ENCODE measurements at regions not wholly inside any gene's neighbourhood (a gene's known extent, or its start where the extent isn't known, plus 50 kb on each side); places are given as distances from the start of the nearest gene placed in this dataset.

DNA sequence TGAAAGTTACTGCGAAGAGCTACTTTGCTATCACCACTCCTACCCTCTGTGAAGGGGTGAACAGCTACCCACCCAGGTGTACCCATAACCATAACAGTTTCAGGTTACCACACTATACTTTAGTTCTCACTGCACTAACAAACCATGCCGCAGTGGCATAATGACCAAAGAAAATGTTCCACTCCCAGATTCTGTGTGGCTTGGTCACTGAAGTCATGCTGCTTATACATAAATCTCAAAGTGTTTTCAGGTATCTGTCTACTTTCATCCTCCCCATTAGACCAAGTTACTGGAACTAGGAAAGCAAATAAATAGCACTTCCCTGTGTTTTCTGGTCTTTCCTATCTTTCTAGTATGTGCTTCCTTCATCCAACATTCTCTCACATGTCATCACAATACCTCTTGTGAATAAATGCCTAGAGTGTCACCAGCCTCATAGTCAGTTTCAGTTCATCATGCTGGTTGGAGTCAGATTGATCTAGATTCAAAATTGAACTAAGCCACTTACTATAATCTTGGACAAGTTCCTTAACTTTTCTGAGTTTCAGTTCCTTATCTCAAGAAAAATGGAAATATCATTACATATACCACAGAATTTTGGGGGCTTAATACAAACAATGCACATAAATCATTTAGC lies 293.6 kb downstream of the FSIP2 start:
- Histone ChIP-seq H3K36me3 (ENCODE audit: control insufficient read depth in 4 of 4, insufficient read depth in 3 of 4, low read depth in 1 of 4, low read length in 3 of 4) (no peaks in the 10 kb centered on the region), H3K27me3 (ENCODE audit: control insufficient read depth in 4 of 4, insufficient read depth in 4 of 4, low read length in 3 of 4) (no peaks in the 10 kb centered on the region), H3K4me1 (ENCODE audit: control insufficient read depth in 4 of 4, insufficient read depth in 4 of 4, low read length in 3 of 4) (no peaks in the 10 kb centered on the region), H3K4me3 (ENCODE audit: low read depth in 1 of 3, low read length in 3 of 3) (no peak overlapping the region), H3K27ac (ENCODE audit: low read depth in 1 of 2, low read length in 2 of 2) (no peak overlapping the region), H3K9ac (ENCODE audit: low read depth in 1 of 2, low read length in 2 of 2) (no peak overlapping the region), H3K9me3 (ENCODE audit: control insufficient read depth in 4 of 4, low read length in 3 of 4) (no peaks in the 10 kb centered on the region)
- TF ChIP-seq GABPA (IDR thresholded peaks at IDR 0.05 in 1 of 2, conservative IDR thresholded peaks at IDR 0.05 in 1 of 2) (no peak), JUND (IDR thresholded peaks at IDR 0.05) (no peak), NR2F2 (IDR thresholded peaks at IDR 0.05) (no peak)
- TF ChIP-seq, protein P1, sequence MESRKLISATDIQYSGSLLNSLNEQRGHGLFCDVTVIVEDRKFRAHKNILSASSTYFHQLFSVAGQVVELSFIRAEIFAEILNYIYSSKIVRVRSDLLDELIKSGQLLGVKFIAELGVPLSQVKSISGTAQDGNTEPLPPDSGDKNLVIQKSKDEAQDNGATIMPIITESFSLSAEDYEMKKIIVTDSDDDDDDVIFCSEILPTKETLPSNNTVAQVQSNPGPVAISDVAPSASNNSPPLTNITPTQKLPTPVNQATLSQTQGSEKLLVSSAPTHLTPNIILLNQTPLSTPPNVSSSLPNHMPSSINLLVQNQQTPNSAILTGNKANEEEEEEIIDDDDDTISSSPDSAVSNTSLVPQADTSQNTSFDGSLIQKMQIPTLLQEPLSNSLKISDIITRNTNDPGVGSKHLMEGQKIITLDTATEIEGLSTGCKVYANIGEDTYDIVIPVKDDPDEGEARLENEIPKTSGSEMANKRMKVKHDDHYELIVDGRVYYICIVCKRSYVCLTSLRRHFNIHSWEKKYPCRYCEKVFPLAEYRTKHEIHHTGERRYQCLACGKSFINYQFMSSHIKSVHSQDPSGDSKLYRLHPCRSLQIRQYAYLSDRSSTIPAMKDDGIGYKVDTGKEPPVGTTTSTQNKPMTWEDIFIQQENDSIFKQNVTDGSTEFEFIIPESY (IDR thresholded peaks at IDR 0.05) = no peak
- no peak for DNase-seq (ENCODE audit: low spot score)
- 98% methylated on average over 2 of the region's 2 CpGs for WGBS

DNA sequence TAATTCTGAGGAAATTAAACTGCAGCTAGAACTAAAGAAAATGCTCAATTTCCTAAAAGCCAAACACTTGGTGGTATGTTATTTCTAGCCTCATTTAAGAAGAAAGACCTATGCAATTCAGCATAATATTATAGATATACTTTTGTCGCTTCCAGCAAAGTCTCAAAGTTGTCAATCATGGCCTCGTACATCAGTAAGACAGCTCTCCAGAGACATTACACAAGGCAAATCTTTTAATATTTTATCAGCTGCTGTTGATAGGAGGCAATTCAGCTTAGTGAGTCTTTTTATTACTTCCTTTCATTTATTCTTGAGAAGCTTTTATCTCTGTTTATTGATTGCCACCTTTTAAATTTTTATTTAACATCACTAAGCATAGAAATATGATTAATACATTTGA lies 294.3 kb downstream of the FSIP2 start:
- no peak for TF ChIP-seq EGR1 (IDR thresholded peaks at IDR 0.05; ENCODE audit: low read depth in 2 of 2)
- TF ChIP-seq, protein P1 (IDR thresholded peaks at IDR 0.05) = no peak
- no peak for TF ChIP-seq HNF4A (conservative IDR thresholded peaks at IDR 0.05)
- TF ChIP-seq, protein P2, sequence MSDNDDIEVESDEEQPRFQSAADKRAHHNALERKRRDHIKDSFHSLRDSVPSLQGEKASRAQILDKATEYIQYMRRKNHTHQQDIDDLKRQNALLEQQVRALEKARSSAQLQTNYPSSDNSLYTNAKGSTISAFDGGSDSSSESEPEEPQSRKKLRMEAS (IDR thresholded peaks at IDR 0.05) = no peak
- TF ChIP-seq RAD21 (IDR thresholded peaks at IDR 0.05) = no peak
- no peak for TF ChIP-seq GABPA (IDR thresholded peaks at IDR 0.05 in 1 of 2, conservative IDR thresholded peaks at IDR 0.05 in 1 of 2)
- no peak for TF ChIP-seq SP1 (IDR thresholded peaks at IDR 0.05)
- no peak for TF ChIP-seq FOXA1 (IDR thresholded peaks at IDR 0.05)
- no peak for TF ChIP-seq YY1 (IDR thresholded peaks at IDR 0.05)
- TF ChIP-seq JUND (IDR thresholded peaks at IDR 0.05) = no peak
- DNase-seq (ENCODE audit: low spot score) = no peak
- Histone ChIP-seq H3K4me3 (ENCODE audit: low read depth in 1 of 3, low read length in 3 of 3) (no peak overlapping the region), H3K36me3 (ENCODE audit: control insufficient read depth in 4 of 4, insufficient read depth in 3 of 4, low read depth in 1 of 4, low read length in 3 of 4) (no peaks in the 10 kb centered on the region), H3K9me3 (ENCODE audit: control insufficient read depth in 4 of 4, low read length in 3 of 4) (no peaks in the 10 kb centered on the region), H3K9ac (ENCODE audit: low read depth in 1 of 2, low read length in 2 of 2) (no peak overlapping the region), H3K27ac (ENCODE audit: low read depth in 1 of 2, low read length in 2 of 2) (no peak overlapping the region), H3K27me3 (ENCODE audit: control insufficient read depth in 4 of 4, insufficient read depth in 4 of 4, low read length in 3 of 4) (no peaks in the 10 kb centered on the region), H3K4me1 (ENCODE audit: control insufficient read depth in 4 of 4, insufficient read depth in 4 of 4, low read length in 3 of 4) (no peaks in the 10 kb centered on the region)
- 95% methylated on average over 2 of the region's 2 CpGs for WGBS

DNA sequence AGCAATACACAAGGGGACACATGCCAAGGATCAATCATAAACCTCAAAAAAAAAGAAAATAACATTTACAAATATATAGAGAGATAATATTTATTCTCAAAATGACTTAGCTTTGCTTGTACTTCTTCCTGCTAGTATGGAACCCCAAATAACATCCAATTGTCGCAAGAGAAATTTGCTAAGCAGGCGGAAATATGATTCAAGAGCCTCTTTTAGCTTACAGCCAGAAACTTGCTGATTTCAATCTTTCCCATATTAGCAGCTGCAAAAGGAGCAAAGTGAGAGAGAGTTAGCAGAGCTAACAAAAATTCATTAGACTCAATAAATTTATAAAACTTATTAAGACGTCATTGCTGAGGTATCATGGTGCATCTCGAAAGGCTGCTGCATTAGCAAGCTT lies 294.9 kb downstream of the FSIP2 start:
- DNase-seq (ENCODE audit: low spot score) = no peak
- TF ChIP-seq, protein P1 (IDR thresholded peaks at IDR 0.05) = no peak
- TF ChIP-seq RXRA (IDR thresholded peaks at IDR 0.05) (no peak), GABPA (IDR thresholded peaks at IDR 0.05 in 1 of 2, conservative IDR thresholded peaks at IDR 0.05 in 1 of 2) (no peak), EGR1 (IDR thresholded peaks at IDR 0.05; ENCODE audit: low read depth in 2 of 2) (no peak)
- TF ChIP-seq, protein P2 (IDR thresholded peaks at IDR 0.05) = no peak
- TF ChIP-seq, protein P3, sequence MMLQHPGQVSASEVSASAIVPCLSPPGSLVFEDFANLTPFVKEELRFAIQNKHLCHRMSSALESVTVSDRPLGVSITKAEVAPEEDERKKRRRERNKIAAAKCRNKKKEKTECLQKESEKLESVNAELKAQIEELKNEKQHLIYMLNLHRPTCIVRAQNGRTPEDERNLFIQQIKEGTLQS (IDR thresholded peaks at IDR 0.05) = no peak
- 94% methylated on average over 4 of the region's 4 CpGs for WGBS
- no peak overlapping the region for H3K27ac ChIP-seq (ENCODE audit: low read depth in 1 of 2, low read length in 2 of 2)
- H3K27me3 ChIP-seq (ENCODE audit: control insufficient read depth in 4 of 4, insufficient read depth in 4 of 4, low read length in 3 of 4) = no peaks in the 10 kb centered on the region
- H3K9ac ChIP-seq (ENCODE audit: low read depth in 1 of 2, low read length in 2 of 2) = no peak overlapping the region
- no peaks in the 10 kb centered on the region for H3K36me3 ChIP-seq (ENCODE audit: control insufficient read depth in 4 of 4, insufficient read depth in 3 of 4, low read depth in 1 of 4, low read length in 3 of 4)
- no peaks in the 10 kb centered on the region for H3K9me3 ChIP-seq (ENCODE audit: control insufficient read depth in 4 of 4, low read length in 3 of 4)
- no peaks in the 10 kb centered on the region for H3K4me1 ChIP-seq (ENCODE audit: control insufficient read depth in 4 of 4, insufficient read depth in 4 of 4, low read length in 3 of 4)
- H3K4me3 ChIP-seq (ENCODE audit: low read depth in 1 of 3, low read length in 3 of 3) = no peak overlapping the region

All from liver (tissue), 7 donors.